ENCODE measurements at regions not wholly inside any gene's neighbourhood (a gene's known extent, or its start where the extent isn't known, plus 50 kb on each side); places are given as distances from the start of the nearest gene placed in this dataset.

DNA sequence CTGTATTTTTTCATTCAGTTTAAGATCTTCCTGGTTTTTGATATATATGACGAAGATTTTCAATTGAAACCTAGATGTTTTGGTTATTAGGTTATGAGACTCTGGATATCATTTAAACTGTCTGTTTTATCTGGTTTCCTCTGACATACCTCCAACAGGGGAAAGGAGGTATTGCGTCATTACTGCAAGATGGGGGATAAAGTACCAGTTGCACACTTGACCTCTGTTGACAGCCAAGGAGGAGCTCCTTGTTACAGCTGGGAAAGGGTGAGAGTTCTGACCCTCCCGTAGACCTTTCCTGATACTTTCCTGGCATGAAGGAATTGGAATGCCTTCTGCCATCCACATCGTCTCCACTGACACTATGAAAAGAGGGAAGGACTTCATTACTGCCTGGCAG is 82.0 kb upstream of the SHISA2 start:
- H3K4me1 ChIP-seq (replicated peaks in 1 of 4; ENCODE audit: control insufficient read depth in 3 of 4, insufficient read depth in 4 of 4, low read length in 3 of 4): no peaks in the 10 kb centered on the region; a peak in 2 of 7 replicates
- TF ChIP-seq NRF1 (IDR thresholded peaks at IDR 0.05; ENCODE audit: low read depth, low read length) (no peak), KDM5A (IDR thresholded peaks at IDR 0.05; ENCODE audit: low read length) (no peak), RNF2 (IDR thresholded peaks at IDR 0.05; ENCODE audit: borderline replicate concordance, low read depth, low read length, missing control alignments, poor library complexity, severe bottlenecking) (no peak), CEBPB (IDR thresholded peaks at IDR 0.05; ENCODE audit: low read depth, low read length) (peak; percentile 97), RXRA (IDR thresholded peaks at IDR 0.05; ENCODE audit: insufficient read depth, low read depth, low read length) (no peak)
- TF ChIP-seq, protein P1, sequence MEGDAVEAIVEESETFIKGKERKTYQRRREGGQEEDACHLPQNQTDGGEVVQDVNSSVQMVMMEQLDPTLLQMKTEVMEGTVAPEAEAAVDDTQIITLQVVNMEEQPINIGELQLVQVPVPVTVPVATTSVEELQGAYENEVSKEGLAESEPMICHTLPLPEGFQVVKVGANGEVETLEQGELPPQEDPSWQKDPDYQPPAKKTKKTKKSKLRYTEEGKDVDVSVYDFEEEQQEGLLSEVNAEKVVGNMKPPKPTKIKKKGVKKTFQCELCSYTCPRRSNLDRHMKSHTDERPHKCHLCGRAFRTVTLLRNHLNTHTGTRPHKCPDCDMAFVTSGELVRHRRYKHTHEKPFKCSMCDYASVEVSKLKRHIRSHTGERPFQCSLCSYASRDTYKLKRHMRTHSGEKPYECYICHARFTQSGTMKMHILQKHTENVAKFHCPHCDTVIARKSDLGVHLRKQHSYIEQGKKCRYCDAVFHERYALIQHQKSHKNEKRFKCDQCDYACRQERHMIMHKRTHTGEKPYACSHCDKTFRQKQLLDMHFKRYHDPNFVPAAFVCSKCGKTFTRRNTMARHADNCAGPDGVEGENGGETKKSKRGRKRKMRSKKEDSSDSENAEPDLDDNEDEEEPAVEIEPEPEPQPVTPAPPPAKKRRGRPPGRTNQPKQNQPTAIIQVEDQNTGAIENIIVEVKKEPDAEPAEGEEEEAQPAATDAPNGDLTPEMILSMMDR (IDR thresholded peaks at IDR 0.05; ENCODE audit: control extremely low read depth in 1 of 3, insufficient read depth in 1 of 3, low read depth in 1 of 3, low read length in 3 of 3): peak in 1 of 3 experiments; percentile 22; a peak in 1 of 4 replicates
- H3K9me3 ChIP-seq (ENCODE audit: insufficient read depth in 2 of 2, low read depth in 1 of 2, low read length in 1 of 2): no peaks in the 10 kb centered on the region
- no peaks in the 10 kb centered on the region for H3K36me3 ChIP-seq (ENCODE audit: control insufficient read depth in 2 of 4, insufficient read depth in 4 of 4, low read length in 3 of 4)
- H3K79me2 ChIP-seq (ENCODE audit: control insufficient read depth in 1 of 2, insufficient read depth in 2 of 2, low read length in 2 of 2): no peaks in the 10 kb centered on the region
- no peak overlapping the region for H3K4me3 ChIP-seq (ENCODE audit: extremely low read depth in 1 of 4, insufficient read depth in 2 of 4, low read depth in 3 of 4, low read length in 4 of 4)
- no peaks in the 10 kb centered on the region for H3K27me3 ChIP-seq (replicated peaks in 1 of 4; ENCODE audit: control insufficient read depth in 3 of 4, extremely low read depth in 1 of 4, insufficient read depth in 3 of 4, low read length in 3 of 4)
- no peaks in the 10 kb centered on the region for H4K20me1 ChIP-seq (replicated peaks in 1 of 2; ENCODE audit: control insufficient read depth in 1 of 2, insufficient read depth in 2 of 2, low read length in 2 of 2)
- H4K5ac ChIP-seq (ENCODE audit: insufficient read length, low read depth, low read length): no peak overlapping the region
- ChIA-PET POLR2A (ENCODE audit: partially characterized antibody) (no interaction called here), CTCF (ENCODE audit: partially characterized antibody) (interaction anchor here (0.8 kb wide), 1 partner anchor 1056 kb away, joined by 3 read pairs; no protein-coding TSS in a partner anchor)
- no peak overlapping the region for H2BK5ac ChIP-seq (ENCODE audit: low read depth, low read length)
- no peak overlapping the region for H3K9ac ChIP-seq (replicated peaks in 1 of 4; ENCODE audit: extremely low read depth in 1 of 4, low read depth in 3 of 4, low read length in 3 of 4)
- H2BK120ac ChIP-seq (replicated peaks; ENCODE audit: low read depth, low read length): no peak overlapping the region
- H3K4ac ChIP-seq (replicated peaks; ENCODE audit: insufficient read length, low read depth, low read length): no peak overlapping the region
- 83% methylated on average over 4 of the region's 4 CpGs; no CpG with 5 or more reads in 1 of the 2 experiments for WGBS, 2 experiments (ENCODE audit: extremely low coverage in 1 of 2, insufficient coverage in 1 of 2, insufficient read length in 1 of 2, insufficient replicate concordance in 2 of 2, low coverage in 1 of 2, low lambda C conversion rate in 2 of 2, missing lambda C conversion rate in 1 of 2)
- no peaks in the 10 kb centered on the region for H3K23me2 ChIP-seq (ENCODE audit: low read depth, low read length)
- H2BK20ac ChIP-seq (ENCODE audit: low read length): peak overlapping the region; percentile 55; the same call in 1 of the 2 replicates
- H2BK12ac ChIP-seq (ENCODE audit: low read depth, low read length): peak overlapping the region; percentile 91; the same call in 1 of the 2 replicates
- no peak overlapping the region for H2AK5ac ChIP-seq (ENCODE audit: low read depth, low read length)
- H3K4me2 ChIP-seq (ENCODE audit: insufficient read depth in 1 of 2, low read depth in 2 of 2, low read length in 2 of 2): no peak overlapping the region
- H3K23ac ChIP-seq (ENCODE audit: insufficient read length): no peak overlapping the region
- H3K14ac ChIP-seq (ENCODE audit: insufficient read length): no peak overlapping the region
- FAIRE-seq (no peak), DNase-seq (ENCODE audit: low read depth in 1 of 2, low spot score in 2 of 2) (no peak)
- H3K79me1 ChIP-seq (ENCODE audit: low read depth, low read length): no peaks in the 10 kb centered on the region
- no peak overlapping the region for H3K27ac ChIP-seq (ENCODE audit: low read depth, low read length)
- H2AFZ ChIP-seq (ENCODE audit: low read length): 0 out of 2 replicates have a peak overlapping the region, but pooled peaks have one; percentile 33
- H3K56ac ChIP-seq (replicated peaks; ENCODE audit: insufficient read length, low read depth, low read length): no peak overlapping the region
- peak overlapping the region; percentile 67; the same call in 1 of the 2 replicates for H2BK15ac ChIP-seq (ENCODE audit: low read length)
- no peak overlapping the region for H3K18ac ChIP-seq (ENCODE audit: extremely low read depth, low read length)
- no peak overlapping the region for H4K91ac ChIP-seq (replicated peaks; ENCODE audit: insufficient read length, low read length)
- H4K8ac ChIP-seq (ENCODE audit: extremely low read depth, insufficient read depth, low read length): no peak overlapping the region

Data from H1 (cell line).